HCT116 (cell line): ENCODE measurements at regions not wholly inside any gene's neighbourhood (a gene's known extent, or its start where the extent isn't known, plus 50 kb on each side); places are given as distances from the start of the nearest gene placed in this dataset.

ENCODE experiments used
- EGR1 ChIP-seq: IDR thresholded peaks from 2 replicates; pipeline ENCODE4 v1.6.1; 2012; ENCODE audit warnings: low read depth
- EZH2 ChIP-seq: fragments of 200-600 bp; sonication (generic); IDR thresholded peaks from 2 replicates; pipeline ENCODE4 v1.6.1; 2017; ENCODE audit warnings: antibody characterized with exemption, mixed run types
- EZH2phosphoT487 ChIP-seq: fragments of 200-600 bp; IDR thresholded peaks from 2 replicates; pipeline ENCODE4 v1.6.1; 2018; ENCODE audit warnings: antibody characterized with exemption, borderline replicate concordance
- JUND ChIP-seq: IDR thresholded peaks from 2 replicates; pipeline ENCODE4 v1.6.1; 2012
- POLR2A ChIP-seq: IDR thresholded peaks from 2 replicates; pipeline ENCODE4 v1.7.0; 2011; ENCODE audit warnings: borderline replicate concordance; ENCODE audit not compliant: insufficient read depth, insufficient read length; ENCODE audit errors: extremely low read depth
- POLR2AphosphoS5 ChIP-seq: IDR thresholded peaks from 2 replicates; pipeline ENCODE4 v1.6.1; 2011; ENCODE audit warnings: mild to moderate bottlenecking, low read depth, low read length, moderate library complexity
- SIN3A ChIP-seq: IDR thresholded peaks from 2 replicates; pipeline ENCODE4 v1.6.1; 2012; ENCODE audit warnings: low read depth
- SRF ChIP-seq: IDR thresholded peaks from 2 replicates; pipeline ENCODE4 v1.6.1; 2012; ENCODE audit warnings: low read depth
- YY1 ChIP-seq: IDR thresholded peaks from 2 replicates; pipeline ENCODE4 v1.6.1; 2011; ENCODE audit warnings: low read length, low read depth, moderate library complexity, mild to moderate bottlenecking; ENCODE audit not compliant: insufficient replicate concordance; ENCODE audit errors: extremely low read depth
- ZNF274 ChIP-seq: fragments of 200-500 bp; sonication (Bioruptor generic); IDR thresholded peaks from 2 replicates; pipeline ENCODE4 v1.6.1; 2014; ENCODE audit warnings: mild to moderate bottlenecking, low read depth, low read length, inconsistent platforms
- TF ChIP-seq, protein P1 (sequence below), 3 experiments: fragments of 200-600 bp in 1 of 3; sonication (generic) in 1 of 3; IDR thresholded peaks in 2 of 3; conservative IDR thresholded peaks in 1 of 3; 2 replicates each; pipeline ENCODE4 v1.5.1; 2012 to 2017; ENCODE audit warnings: low read depth in 2 of 3, low read length in 2 of 3, antibody characterized with exemption in 1 of 3, borderline replicate concordance in 1 of 3, control low read depth in 1 of 3, mild to moderate bottlenecking in 1 of 3, mixed read lengths in 1 of 3, mixed run types in 1 of 3, moderate library complexity in 1 of 3; ENCODE audit not compliant: insufficient read depth in 1 of 3
- TF ChIP-seq, protein P2 (sequence below): IDR thresholded peaks from 2 replicates; pipeline ENCODE4 v1.6.1; 2012
- TF ChIP-seq, protein P3 (sequence below): IDR thresholded peaks from 2 replicates; pipeline ENCODE4 v1.6.1; 2012; ENCODE audit warnings: low read depth

DNA sequence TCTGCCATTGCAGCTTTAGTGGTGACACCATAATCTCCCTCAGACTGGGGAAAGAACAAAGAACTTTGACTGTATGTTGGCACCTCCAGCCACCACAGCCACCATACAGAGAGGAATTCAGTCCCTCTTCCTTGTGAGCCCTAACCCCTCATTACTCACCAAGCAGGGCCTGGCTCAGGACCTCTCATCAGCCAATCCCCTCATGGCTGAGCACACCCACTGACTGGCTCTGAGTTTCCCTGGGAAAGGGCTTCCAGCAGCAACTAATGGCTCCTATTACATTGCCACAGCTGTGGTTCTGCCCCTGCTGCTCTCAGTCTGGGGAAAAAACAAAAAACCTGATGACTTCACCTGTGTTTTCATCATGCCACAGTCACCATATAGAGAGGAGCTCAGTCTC is 1482.6 kb downstream of the FAM133A start:
- TF ChIP-seq YY1 (no peak), EZH2 (no peak), SRF (no peak), ZNF274 (no peak), JUND (no peak), POLR2A (no peak), SIN3A (no peak), EGR1 (no peak), POLR2AphosphoS5 (no peak), EZH2phosphoT487 (no peak)
- TF ChIP-seq, protein P1, sequence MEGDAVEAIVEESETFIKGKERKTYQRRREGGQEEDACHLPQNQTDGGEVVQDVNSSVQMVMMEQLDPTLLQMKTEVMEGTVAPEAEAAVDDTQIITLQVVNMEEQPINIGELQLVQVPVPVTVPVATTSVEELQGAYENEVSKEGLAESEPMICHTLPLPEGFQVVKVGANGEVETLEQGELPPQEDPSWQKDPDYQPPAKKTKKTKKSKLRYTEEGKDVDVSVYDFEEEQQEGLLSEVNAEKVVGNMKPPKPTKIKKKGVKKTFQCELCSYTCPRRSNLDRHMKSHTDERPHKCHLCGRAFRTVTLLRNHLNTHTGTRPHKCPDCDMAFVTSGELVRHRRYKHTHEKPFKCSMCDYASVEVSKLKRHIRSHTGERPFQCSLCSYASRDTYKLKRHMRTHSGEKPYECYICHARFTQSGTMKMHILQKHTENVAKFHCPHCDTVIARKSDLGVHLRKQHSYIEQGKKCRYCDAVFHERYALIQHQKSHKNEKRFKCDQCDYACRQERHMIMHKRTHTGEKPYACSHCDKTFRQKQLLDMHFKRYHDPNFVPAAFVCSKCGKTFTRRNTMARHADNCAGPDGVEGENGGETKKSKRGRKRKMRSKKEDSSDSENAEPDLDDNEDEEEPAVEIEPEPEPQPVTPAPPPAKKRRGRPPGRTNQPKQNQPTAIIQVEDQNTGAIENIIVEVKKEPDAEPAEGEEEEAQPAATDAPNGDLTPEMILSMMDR (IDR thresholded peaks at IDR 0.05 in 2 of 3, conservative IDR thresholded peaks at IDR 0.05 in 1 of 3; ENCODE audit: borderline replicate concordance in 1 of 3, insufficient read depth in 1 of 3, low read depth in 2 of 3, low read length in 2 of 3) = no peak
- TF ChIP-seq, protein P2, sequence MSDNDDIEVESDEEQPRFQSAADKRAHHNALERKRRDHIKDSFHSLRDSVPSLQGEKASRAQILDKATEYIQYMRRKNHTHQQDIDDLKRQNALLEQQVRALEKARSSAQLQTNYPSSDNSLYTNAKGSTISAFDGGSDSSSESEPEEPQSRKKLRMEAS = no peak
- TF ChIP-seq, protein P3, sequence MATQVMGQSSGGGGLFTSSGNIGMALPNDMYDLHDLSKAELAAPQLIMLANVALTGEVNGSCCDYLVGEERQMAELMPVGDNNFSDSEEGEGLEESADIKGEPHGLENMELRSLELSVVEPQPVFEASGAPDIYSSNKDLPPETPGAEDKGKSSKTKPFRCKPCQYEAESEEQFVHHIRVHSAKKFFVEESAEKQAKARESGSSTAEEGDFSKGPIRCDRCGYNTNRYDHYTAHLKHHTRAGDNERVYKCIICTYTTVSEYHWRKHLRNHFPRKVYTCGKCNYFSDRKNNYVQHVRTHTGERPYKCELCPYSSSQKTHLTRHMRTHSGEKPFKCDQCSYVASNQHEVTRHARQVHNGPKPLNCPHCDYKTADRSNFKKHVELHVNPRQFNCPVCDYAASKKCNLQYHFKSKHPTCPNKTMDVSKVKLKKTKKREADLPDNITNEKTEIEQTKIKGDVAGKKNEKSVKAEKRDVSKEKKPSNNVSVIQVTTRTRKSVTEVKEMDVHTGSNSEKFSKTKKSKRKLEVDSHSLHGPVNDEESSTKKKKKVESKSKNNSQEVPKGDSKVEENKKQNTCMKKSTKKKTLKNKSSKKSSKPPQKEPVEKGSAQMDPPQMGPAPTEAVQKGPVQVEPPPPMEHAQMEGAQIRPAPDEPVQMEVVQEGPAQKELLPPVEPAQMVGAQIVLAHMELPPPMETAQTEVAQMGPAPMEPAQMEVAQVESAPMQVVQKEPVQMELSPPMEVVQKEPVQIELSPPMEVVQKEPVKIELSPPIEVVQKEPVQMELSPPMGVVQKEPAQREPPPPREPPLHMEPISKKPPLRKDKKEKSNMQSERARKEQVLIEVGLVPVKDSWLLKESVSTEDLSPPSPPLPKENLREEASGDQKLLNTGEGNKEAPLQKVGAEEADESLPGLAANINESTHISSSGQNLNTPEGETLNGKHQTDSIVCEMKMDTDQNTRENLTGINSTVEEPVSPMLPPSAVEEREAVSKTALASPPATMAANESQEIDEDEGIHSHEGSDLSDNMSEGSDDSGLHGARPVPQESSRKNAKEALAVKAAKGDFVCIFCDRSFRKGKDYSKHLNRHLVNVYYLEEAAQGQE = no peak
